ENCODE measurements at regions not wholly inside any gene's neighbourhood (a gene's known extent, or its start where the extent isn't known, plus 50 kb on each side); places are given as distances from the start of the nearest gene placed in this dataset.

GRCh38 chr3:176932433-176932832, 264.8 kb downstream of the TBL1XR1 start:
- no peak for DNase-seq (ENCODE audit: low spot score)

DNA sequence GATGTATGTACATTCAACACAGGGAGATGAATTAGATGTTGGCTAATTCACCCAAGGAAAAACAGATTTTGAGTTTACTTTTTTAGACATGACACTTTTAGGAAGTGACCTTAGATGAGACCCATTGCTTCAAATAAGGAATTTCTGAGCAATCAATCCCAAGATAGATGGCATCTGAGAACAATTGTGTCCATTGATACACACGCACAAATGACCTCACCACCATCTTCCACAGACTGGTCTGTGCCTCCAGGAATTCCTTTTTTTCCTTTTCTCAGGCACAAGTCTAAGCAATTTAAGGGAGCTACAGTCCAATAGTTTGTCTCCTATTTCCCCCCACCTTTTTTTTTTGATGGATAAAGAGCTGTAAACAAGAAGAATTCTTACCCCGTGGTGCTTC, 265.3 kb downstream of the TBL1XR1 start:
- no peak for DNase-seq (ENCODE audit: low spot score)

DNA sequence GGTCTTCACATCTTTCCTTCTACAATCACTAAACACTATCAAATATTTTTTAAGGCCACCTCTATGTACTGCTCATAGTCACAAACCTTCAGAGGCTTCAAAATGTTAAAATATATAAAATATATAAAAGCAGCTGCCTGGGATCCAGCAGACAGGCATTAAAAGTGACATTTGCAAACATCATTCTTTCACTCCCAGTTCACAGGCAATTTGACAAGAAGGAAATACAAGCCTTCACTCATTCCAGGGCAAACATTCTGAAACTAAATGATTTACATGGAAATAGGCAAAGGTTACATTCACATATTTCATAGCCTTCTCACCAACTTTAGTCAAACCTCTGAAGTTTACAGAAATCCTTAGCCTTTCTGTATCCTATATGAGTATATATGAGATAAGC, 266.3 kb downstream of the TBL1XR1 start:
- DNase-seq (ENCODE audit: low spot score): no peak

- DNase-seq (ENCODE audit: low spot score): no peak
Observed at GRCh38 chr3:176928582-176928931, 268.7 kb downstream of the TBL1XR1 start.

DNA sequence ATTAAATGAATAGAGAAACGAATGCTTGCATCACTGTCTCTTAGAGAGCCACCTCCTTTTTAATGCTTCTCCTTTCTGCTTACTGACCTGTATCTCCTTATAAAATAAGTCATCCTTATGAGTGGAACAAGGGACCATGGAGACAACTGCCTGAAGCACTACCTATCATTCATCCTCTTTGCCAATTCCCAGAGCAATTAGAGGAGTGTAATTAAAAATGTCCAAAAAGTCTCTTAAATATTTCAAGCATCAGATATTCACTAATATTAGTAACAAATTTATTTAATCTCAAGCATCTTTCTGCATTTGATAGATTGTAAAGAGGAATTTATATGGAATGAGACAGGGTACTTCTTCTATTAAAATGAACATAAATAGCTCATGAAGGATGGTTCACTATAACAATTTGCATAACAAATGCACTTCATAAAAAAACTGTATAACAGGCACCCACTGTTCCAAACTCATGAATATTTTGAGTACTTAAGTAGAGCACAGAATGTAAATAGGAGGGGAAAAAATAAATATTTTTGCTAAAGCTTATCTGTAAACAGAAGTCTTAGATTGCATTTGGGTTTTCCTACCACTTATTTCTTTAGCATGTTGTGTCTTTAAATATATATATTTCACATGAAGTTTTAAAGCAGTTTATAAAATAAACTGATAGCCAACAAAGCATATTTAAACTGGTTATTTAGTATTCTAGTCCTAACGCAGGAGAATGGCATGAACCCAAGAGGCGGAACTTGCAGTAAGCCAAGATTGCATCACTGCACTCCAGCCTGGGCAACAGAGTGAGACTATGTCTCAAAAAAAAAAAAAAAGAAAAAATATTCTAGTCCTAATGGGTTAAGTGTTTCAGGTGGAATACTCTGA, 269.3 kb downstream of the TBL1XR1 start:
- DNase-seq (ENCODE audit: low spot score): no peak

DNA sequence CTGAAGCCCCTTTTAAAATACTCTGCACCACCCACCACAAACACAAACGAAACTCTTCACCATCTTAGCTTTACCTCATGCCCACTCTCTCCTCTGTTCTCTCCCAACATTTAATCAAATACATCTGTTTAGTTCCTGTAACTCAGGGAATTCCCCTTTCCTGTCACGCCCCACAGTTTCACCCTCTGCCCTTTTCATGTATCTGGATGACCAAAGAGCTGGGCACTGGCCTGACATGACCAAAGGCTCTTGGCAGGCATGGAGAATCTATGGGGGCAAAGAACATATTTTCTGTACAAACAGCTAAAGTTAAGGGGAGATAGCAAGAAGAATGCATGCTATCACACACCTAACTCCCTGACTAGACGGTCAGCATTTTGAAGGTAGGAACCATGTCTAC, 270.0 kb downstream of the TBL1XR1 start:
- DNase-seq (ENCODE audit: low spot score): no peak

GRCh38 chr3:176926688-176927087, 270.6 kb downstream of the TBL1XR1 start:
- no peak for DNase-seq (ENCODE audit: low spot score)

GRCh38 chr3:176926034-176926433, 271.2 kb downstream of the TBL1XR1 start:
- no peak for DNase-seq (ENCODE audit: low spot score)

- DNase-seq (ENCODE audit: low spot score): no peak
Observed at GRCh38 chr3:176920766-176921160, 276.5 kb downstream of the TBL1XR1 start.

- no peak for DNase-seq (ENCODE audit: low spot score)
Observed at GRCh38 chr3:176919836-176920765, 277.2 kb downstream of the TBL1XR1 start.

GRCh38 chr3:176916777-176917176, 280.5 kb downstream of the TBL1XR1 start:
- DNase-seq (ENCODE audit: low spot score): no peak

GRCh38 chr3:176914764-176915163, 282.5 kb downstream of the TBL1XR1 start:
- DNase-seq (ENCODE audit: low spot score): no peak

DNA sequence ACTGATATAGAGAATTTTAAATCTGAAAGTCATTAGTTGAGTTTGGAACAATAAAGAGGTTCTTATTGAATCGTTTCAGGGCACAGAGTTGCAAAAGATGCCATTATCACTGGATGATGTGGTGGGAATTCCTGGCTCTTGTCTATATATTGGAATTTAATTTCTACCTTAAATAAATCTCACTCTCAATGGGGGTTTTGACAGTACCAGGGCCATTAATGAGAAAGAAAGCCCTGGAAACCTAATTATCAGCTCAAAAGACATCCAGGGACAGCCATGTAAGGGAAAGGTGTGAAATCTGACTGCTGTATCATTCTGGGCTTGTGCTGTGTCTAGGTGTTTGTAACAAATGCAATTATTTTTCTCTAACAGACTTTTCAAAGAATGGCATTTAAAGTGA, 285.7 kb downstream of the TBL1XR1 start:
- DNase-seq (ENCODE audit: low spot score): no peak

DNA sequence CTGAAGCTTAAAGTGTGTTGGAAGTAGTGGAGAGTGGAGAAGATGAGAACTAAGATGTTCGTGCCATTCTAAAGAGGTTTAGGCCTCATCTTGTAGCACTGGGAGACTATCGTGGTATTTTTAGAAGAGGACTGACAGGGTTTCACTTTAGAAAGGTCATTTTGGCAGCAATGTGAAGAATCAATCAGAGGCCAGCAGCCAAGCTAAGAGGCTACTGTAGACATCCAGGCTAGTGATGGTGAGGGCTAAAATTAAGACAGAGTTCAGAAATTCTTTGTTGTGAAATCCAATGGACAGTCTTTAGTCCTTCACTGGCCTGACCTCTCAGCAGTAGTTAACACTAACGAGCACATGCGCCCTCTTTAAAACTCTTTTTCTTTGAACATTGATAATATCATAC, 288.2 kb downstream of the TBL1XR1 start:
- no peak for DNase-seq (ENCODE audit: low spot score)

DNA sequence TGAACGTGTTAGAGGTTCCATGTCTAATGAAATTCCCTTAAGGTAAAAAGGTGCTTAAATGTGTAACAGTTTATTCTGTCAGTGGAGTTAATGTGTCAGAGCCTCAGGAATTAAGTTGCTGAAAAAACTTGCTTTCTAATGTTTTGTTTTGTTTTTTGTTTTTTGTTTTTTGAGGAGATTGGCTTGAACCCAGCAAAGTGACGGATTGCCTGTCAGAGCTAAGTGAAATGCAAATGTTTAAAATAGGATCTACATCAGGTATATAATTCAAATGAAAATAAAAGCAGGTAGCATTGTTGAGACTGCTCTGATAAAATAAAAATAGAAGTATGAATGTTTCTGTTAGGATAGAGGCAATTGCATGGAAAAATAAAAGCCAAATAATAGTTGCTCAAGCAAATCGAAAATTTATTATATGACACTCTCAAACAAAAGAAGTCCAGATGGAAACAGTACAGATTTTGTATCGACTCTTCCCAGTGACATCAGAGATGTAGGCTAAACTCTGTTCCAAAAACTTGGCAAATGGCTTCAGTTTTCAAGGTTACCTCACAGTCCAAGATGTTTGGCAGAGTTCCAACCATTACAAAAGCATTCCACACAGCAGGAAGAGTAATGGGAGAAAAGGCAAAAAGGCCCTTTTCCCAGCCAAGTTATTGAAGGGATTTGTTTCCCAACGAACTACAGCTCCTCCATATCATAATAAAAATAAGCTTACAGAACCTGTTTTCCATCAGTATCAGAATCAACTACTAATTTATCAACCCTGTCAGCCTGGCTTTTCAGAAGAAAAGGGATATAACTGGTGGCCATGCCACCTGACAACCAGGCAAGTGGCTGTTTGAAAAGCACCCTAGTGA, 291.0 kb downstream of the TBL1XR1 start:
- no peak for DNase-seq (ENCODE audit: low spot score)

- DNase-seq (ENCODE audit: low spot score): no peak
Observed at GRCh38 chr3:176905331-176905730, 292.0 kb downstream of the TBL1XR1 start.

- no peak for DNase-seq (ENCODE audit: low spot score)
Observed at GRCh38 chr3:176904506-176904905, 292.8 kb downstream of the TBL1XR1 start.

DNA sequence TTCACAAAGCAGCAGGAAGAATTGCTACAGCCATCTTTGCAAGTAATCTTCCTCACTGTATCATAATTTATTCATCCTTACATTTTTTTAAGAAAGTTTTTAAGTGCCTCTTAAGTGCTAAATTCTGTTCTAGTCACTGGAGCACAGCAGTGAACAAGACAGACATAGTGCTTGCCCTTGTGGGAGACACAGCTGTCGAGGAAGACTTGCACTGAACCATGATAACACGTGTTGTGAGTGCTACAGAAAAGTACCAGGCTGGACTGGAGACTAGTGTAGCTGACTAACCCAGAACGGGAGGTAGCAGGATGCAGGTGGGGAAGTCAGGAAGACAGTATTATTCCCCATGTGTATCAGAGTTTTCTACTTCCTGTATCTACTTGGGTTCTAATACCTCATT, 300.6 kb downstream of the TBL1XR1 start:
- no peak for DNase-seq (ENCODE audit: low spot score)

DNA sequence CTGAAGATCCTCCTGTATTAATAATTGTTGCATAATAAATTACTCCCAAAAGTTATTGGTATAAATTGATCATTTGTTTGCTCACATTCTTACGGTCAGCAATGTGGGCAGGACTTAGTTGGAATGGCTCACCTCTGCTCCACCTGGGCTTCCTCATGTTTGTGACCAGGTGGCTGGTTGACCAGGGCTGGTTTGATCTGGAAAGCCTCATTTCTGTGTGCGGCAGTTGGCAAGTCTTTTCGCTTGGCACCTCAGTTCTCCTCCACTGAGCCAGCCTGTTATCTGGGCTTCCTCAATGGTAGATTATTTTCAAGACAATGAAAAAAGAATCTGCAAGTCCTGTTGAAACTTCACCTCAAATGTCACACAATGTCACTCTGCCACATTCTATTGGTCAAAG, 301.1 kb downstream of the TBL1XR1 start:
- DNase-seq (ENCODE audit: low spot score): no peak

GRCh38 chr3:176879710-176880109, 317.6 kb downstream of the TBL1XR1 start:
- no peak for DNase-seq (ENCODE audit: low spot score)

DNA sequence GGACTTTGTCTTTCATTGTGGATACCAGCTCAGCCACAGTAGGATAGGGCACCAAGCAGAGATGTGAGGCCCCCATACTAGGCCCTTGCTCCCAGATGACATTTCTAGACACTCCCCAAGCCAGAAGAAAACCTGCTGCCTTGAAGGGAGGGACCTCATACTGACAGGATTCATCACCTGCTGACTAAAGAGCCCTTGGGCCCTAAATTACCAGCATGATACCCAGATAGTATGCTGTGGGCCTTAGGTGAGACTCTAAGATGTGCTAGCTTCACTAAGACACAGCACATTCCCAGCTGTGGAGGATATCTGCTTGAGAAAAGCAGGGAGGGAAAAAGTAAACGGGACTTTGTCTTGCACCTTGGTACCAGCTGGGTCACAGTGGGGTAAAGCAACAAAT, 324.0 kb downstream of the TBL1XR1 start:
- no peak for DNase-seq (ENCODE audit: low spot score)

DNA sequence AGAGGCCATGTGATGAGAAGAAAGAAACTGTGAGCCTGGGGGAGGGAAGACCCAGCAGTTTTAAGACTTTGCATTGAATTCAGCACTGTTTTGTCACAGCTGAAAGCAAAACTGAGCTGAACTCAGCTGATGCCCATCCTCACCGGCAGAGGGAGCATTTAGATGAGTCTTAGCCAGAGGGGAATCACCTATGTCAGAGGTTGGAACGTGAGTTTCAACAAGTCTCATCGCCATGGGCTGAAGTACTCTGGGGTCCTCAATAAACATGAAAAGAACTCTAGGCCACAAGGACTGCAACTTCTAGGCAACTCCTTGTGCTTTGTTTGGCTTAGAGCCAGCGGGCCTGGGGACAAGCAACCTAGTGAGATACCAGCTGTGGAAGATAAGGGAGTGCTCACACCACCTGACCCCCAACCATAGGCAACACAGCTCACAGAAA, 324.5 kb downstream of the TBL1XR1 start:
- DNase-seq (ENCODE audit: low spot score): peak; percentile 60

Data from activated CD4-positive, alpha-beta T cell treated with anti-CD3 and anti-CD28 coated beads, Interleukin-2, Interleukin-4, amounts not matched to agents 100 ng/mL and 50 ng/mL, durations not matched to agents 16 hours and 8 hours (primary cell).